Endothelial cell (in vitro differentiated cells): ENCODE measurements at regions not wholly inside any gene's neighbourhood (a gene's known extent, or its start where the extent isn't known, plus 50 kb on each side); places are given as distances from the start of the nearest gene placed in this dataset.

ENCODE experiments used
- DNase-seq: peaks from one replicate; pipeline ENCODE4 v3.0.0; 2021; ENCODE audit warnings: low spot score
- H3K27ac Mint-ChIP-seq: one replicate; pipeline ENCODE4 v1.8.0; 2021; ENCODE audit warnings: mixed read lengths, inconsistent platforms; ENCODE audit not compliant: unreplicated experiment
- H3K27me3 Mint-ChIP-seq: one replicate; pipeline ENCODE4 v1.8.0; 2021; ENCODE audit warnings: mild to moderate bottlenecking, moderate library complexity, mixed read lengths, inconsistent platforms; ENCODE audit not compliant: unreplicated experiment
- H3K36me3 Mint-ChIP-seq: one replicate; pipeline ENCODE4 v1.8.0; 2021; ENCODE audit warnings: mild to moderate bottlenecking, low read depth, mixed read lengths, inconsistent platforms; ENCODE audit not compliant: unreplicated experiment
- H3K4me1 Mint-ChIP-seq: one replicate; pipeline ENCODE4 v1.8.0; 2021; ENCODE audit warnings: mild to moderate bottlenecking, mixed read lengths, inconsistent platforms; ENCODE audit not compliant: unreplicated experiment
- H3K4me3 Mint-ChIP-seq: one replicate; pipeline ENCODE4 v1.8.0; 2021; ENCODE audit warnings: mild to moderate bottlenecking, mixed read lengths, inconsistent platforms; ENCODE audit not compliant: unreplicated experiment
- H3K9me3 Mint-ChIP-seq: one replicate; pipeline ENCODE4 v1.8.0; 2021; ENCODE audit warnings: mixed read lengths, inconsistent platforms; ENCODE audit not compliant: unreplicated experiment
- CTCF ChIP-seq: fragments of 200-600 bp; sonication (generic); IDR thresholded peaks from one replicate; pipeline ENCODE4 v1.5.0; 2021; ENCODE audit warnings: antibody characterized with exemption; ENCODE audit not compliant: unreplicated experiment

GRCh38 chr6:43950051-43950605, 177.1 kb downstream of the MRPL14 start:
- no peaks in the 10 kb centered on the region for H3K36me3 Mint-ChIP-seq
- no peaks in the 10 kb centered on the region for H3K9me3 Mint-ChIP-seq
- peaks cover 5% of the 10 kb centered on the region for H3K27me3 Mint-ChIP-seq
- no peak for DNase-seq
- H3K4me3 Mint-ChIP-seq: no peak overlapping the region
- TF ChIP-seq CTCF: no peak
- H3K4me1 Mint-ChIP-seq: peaks cover 6% of the 10 kb centered on the region
- H3K27ac Mint-ChIP-seq: no peak overlapping the region

- Mint-ChIP-seq H3K4me3 (no peak overlapping the region), H3K9me3 (no peaks in the 10 kb centered on the region), H3K27ac (no peak overlapping the region)
Observed at GRCh38 chr6:43949551-43949991, 177.7 kb downstream of the MRPL14 start.

GRCh38 chr6:43948527-43949485, 178.4 kb downstream of the MRPL14 start:
- H3K4me3 Mint-ChIP-seq: no peak overlapping the region
- no peaks in the 10 kb centered on the region for H3K9me3 Mint-ChIP-seq
- no peak overlapping the region for H3K27ac Mint-ChIP-seq
- no peak for DNase-seq
- no peak for TF ChIP-seq CTCF
- peaks cover 6% of the 10 kb centered on the region for H3K4me1 Mint-ChIP-seq
- peaks cover 6% of the 10 kb centered on the region for H3K36me3 Mint-ChIP-seq
- H3K27me3 Mint-ChIP-seq: peaks cover 6% of the 10 kb centered on the region

More at GRCh38 chr6:43949551-43949991, 177.7 kb downstream of the MRPL14 start:
- H3K4me1 Mint-ChIP-seq: peaks cover 6% of the 10 kb centered on the region
- no peaks in the 10 kb centered on the region for H3K36me3 Mint-ChIP-seq
- no peak for DNase-seq
- TF ChIP-seq CTCF: no peak
- peaks cover 5% of the 10 kb centered on the region for H3K27me3 Mint-ChIP-seq

- peaks cover 6% of the 10 kb centered on the region for H3K36me3 Mint-ChIP-seq
- H3K4me1 Mint-ChIP-seq: peaks cover 6% of the 10 kb centered on the region
- DNase-seq: no peak
- H3K27ac Mint-ChIP-seq: no peak overlapping the region
- H3K4me3 Mint-ChIP-seq: no peak overlapping the region
- TF ChIP-seq CTCF: no peak
- H3K9me3 Mint-ChIP-seq: no peaks in the 10 kb centered on the region
- peaks cover 6% of the 10 kb centered on the region for H3K27me3 Mint-ChIP-seq
Observed at GRCh38 chr6:43947860-43948259, 177.8 kb downstream of the VEGFA start.
